Kidney (tissue), 13 donors: ENCODE measurements at regions not wholly inside any gene's neighbourhood (a gene's known extent, or its start where the extent isn't known, plus 50 kb on each side); places are given as distances from the start of the nearest gene placed in this dataset.

Experiments
- DNase-seq, 5 donors: peaks; one replicate each; pipeline ENCODE4 v3.0.0-alpha.2; 2013 to 2020
- FAIRE-seq: peaks from 2 replicates; lab custom pipeline; 2012; peaks lifted over from hg19 to GRCh38; lab: Jason Lieb, UNC
- H3K27ac ChIP-seq, 2 donors: one replicate each; pipeline ENCODE4 v1.7.0; 2013; ENCODE audit warnings: low read depth in 2 of 2, low read length in 2 of 2, inconsistent platforms in 1 of 2
- H3K27me3 ChIP-seq: one replicate; pipeline ENCODE4 v1.7.1; 2013; ENCODE audit warnings: low read length, inconsistent platforms; ENCODE audit not compliant: control insufficient read depth, insufficient read depth
- H3K36me3 ChIP-seq, 3 donors: one replicate each; pipeline versions ENCODE4 v1.7.0 to v1.7.1; 2013; ENCODE audit warnings: low read length in 3 of 3, control low read depth in 1 of 3, inconsistent platforms in 1 of 3; ENCODE audit not compliant: insufficient read depth in 3 of 3, control insufficient read depth in 2 of 3
- H3K4me1 ChIP-seq, 3 donors: one replicate each; pipeline versions ENCODE4 v1.7.0 to v1.7.1; 2013; ENCODE audit warnings: low read length in 3 of 3, inconsistent platforms in 1 of 3, low read depth in 1 of 3; ENCODE audit not compliant: control insufficient read depth in 2 of 3, insufficient read depth in 2 of 3
- H3K4me3 ChIP-seq, 3 donors: one replicate each; pipeline versions ENCODE4 v1.7.0 to v1.8.1; 2013; ENCODE audit warnings: low read length in 3 of 3, control low read depth in 1 of 3, inconsistent platforms in 1 of 3
- H3K9ac ChIP-seq, 3 donors: one replicate each; pipeline versions ENCODE4 v1.7.0 to v1.7.1; 2013; ENCODE audit warnings: low read length in 3 of 3, control low read depth in 1 of 3, inconsistent platforms in 1 of 3
- H3K9me3 ChIP-seq, 3 donors: one replicate each; pipeline versions ENCODE4 v1.7.0 to v1.7.1; 2013; ENCODE audit warnings: low read length in 3 of 3, control low read depth in 1 of 3, inconsistent platforms in 1 of 3; ENCODE audit not compliant: control insufficient read depth in 2 of 3, insufficient read depth in 1 of 3
- intact Hi-C: fragments of 100-400 bp; cut with DNase I; formaldehyde crosslinking; loops from one replicate; pipeline ENCODE4 v1.11.1; 2022
- TF ChIP-seq, protein P1 (sequence below): IDR thresholded peaks from 3 replicates; pipeline ENCODE4 v1.5.1; 2012; ENCODE audit warnings: mild to moderate bottlenecking, moderate library complexity, borderline replicate concordance; ENCODE audit not compliant: insufficient read depth; ENCODE audit errors: extremely low read depth
- donor health status: control.
- donor health status: control.
- donor health status: control.
- donor health status: control.
- donor health status: control.
- donor health status: DM: yes; HTN: yes; CAD: no.
- donor health status: Normal renal cell carcinoma (clear cell type).

DNA sequence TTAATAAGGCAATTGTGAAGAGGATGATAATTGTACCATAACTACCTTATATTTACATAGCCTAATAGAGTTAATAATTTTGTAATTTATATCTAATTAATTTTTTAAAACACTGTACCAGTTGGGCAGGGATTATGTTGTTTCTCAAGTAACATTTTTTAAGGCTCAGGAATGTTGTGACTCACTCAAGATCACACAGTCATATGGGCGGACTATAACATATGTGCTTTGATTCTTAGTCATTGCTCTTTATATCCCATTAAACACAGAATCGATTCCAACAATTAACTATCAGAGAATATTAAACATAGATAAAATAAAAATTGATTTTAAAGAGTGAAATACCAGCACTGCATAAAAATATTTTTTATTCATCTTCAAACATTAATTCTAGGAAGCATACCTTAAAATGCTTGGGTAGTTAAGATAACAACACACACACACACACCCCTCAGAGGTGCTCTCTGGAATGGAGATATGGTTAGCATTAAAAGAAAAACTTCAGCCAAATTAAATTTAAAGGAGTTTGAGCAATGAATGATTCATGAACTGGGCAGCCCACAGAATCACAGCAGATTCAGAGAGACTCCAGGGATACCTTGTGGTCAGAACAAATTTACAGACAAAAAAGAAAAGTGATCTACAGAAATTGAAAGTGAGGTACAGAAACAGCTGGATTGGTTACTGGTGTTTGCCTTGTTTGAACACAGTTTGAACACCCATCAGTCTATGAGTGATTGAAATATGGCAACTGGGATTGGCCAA is 869.4 kb upstream of the ID2 start:
- no peak overlapping the region for H3K4me3 ChIP-seq
- no peaks in the 10 kb centered on the region for H3K4me1 ChIP-seq
- intact Hi-C loops, result no loop called here
- TF ChIP-seq, protein P1, sequence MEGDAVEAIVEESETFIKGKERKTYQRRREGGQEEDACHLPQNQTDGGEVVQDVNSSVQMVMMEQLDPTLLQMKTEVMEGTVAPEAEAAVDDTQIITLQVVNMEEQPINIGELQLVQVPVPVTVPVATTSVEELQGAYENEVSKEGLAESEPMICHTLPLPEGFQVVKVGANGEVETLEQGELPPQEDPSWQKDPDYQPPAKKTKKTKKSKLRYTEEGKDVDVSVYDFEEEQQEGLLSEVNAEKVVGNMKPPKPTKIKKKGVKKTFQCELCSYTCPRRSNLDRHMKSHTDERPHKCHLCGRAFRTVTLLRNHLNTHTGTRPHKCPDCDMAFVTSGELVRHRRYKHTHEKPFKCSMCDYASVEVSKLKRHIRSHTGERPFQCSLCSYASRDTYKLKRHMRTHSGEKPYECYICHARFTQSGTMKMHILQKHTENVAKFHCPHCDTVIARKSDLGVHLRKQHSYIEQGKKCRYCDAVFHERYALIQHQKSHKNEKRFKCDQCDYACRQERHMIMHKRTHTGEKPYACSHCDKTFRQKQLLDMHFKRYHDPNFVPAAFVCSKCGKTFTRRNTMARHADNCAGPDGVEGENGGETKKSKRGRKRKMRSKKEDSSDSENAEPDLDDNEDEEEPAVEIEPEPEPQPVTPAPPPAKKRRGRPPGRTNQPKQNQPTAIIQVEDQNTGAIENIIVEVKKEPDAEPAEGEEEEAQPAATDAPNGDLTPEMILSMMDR, result no peak
- H3K27ac ChIP-seq, result no peak overlapping the region
- DNase-seq (no peak), FAIRE-seq (no peak)
- no peak overlapping the region for H3K9ac ChIP-seq
- no peaks in the 10 kb centered on the region for H3K27me3 ChIP-seq
- no peaks in the 10 kb centered on the region for H3K9me3 ChIP-seq
- H3K36me3 ChIP-seq, result no peaks in the 10 kb centered on the region

DNA sequence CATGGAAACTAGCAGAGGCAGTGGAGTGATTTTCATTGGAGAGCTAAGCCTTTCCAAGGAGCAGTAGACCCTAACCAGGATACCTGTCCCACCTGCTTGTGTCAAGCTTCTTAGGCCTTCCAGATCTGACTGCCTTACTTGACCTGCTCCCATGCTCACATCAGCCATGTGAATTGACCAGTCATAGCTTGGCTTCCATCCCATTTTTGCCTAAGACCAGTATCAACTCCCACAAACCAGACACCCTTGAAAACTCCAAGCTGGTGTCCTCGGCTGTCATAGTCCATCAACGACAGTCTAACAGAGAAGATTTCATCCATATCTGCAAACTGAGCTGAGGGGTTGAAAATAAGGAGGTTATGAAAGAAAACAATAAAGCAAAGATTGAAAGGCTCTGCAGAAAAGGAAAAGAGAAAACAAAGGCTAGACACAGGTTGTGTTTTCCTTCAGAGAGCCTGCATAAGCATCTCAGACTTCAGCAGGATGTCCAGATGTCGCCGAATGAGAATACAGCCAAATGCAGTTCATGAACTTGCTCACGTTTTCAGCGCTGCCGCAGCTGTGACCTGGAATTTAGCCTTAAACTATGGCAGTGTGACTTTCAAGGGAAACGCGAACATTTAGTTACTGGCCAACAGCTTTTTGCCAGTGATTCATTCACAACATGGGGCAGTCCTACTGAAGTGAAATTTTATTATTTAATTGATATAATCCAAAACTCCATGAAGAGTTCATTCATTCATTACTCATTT is 868.1 kb upstream of the ID2 start:
- no peak overlapping the region for H3K9ac ChIP-seq
- intact Hi-C loops, result no loop called here
- no peak for FAIRE-seq
- no peaks in the 10 kb centered on the region for H3K27me3 ChIP-seq
- TF ChIP-seq, protein P1, result no peak
- no peaks in the 10 kb centered on the region for H3K9me3 ChIP-seq
- no peaks in the 10 kb centered on the region for H3K4me1 ChIP-seq
- H3K27ac ChIP-seq, result no peak overlapping the region
- no peak overlapping the region for H3K4me3 ChIP-seq
- DNase-seq, result peak in 1 of 5 donors; percentile 30
- no peaks in the 10 kb centered on the region for H3K36me3 ChIP-seq

DNA sequence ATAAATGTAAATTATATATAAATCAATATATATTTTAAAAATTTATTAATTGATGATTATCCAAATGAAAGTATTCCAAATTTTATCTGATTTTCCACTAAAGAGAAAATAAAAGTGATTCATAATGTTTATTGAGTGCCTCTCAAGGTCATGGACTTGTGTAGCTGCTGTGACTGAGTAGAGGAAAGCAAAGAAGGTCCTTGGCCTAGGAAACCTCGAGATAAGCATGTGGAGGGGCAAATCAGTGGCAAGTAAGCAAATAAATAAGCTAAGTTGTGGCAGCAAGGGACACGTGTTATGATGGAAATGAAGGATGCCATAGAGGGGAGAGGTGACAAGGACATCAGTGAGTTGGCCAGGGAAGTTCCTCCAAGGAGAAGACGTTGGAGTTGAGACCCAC is 866.1 kb upstream of the ID2 start:
- Histone ChIP-seq H3K4me3 (no peak overlapping the region), H3K9me3 (no peaks in the 10 kb centered on the region), H3K27me3 (no peaks in the 10 kb centered on the region), H3K27ac (no peak overlapping the region), H3K9ac (no peak overlapping the region), H3K4me1 (no peaks in the 10 kb centered on the region), H3K36me3 (no peaks in the 10 kb centered on the region)
- intact Hi-C loops, result no loop called here
- TF ChIP-seq, protein P1, result no peak
- FAIRE-seq, result peak; percentile 11
- no peak for DNase-seq
